Retinal pigment epithelial cell (primary cell): ENCODE measurements at regions not wholly inside any gene's neighbourhood (a gene's known extent, or its start where the extent isn't known, plus 50 kb on each side); places are given as distances from the start of the nearest gene placed in this dataset.

Experiments
- DNase-seq: peaks from one replicate; pipeline ENCODE4 v3.0.0-alpha.2; 2010; ENCODE audit warnings: low read depth
- H3K4me3 ChIP-seq: 2 replicates; pipeline ENCODE4 v1.5.1; 2011; ENCODE audit warnings: mild to moderate bottlenecking, low read length, control low read depth, moderate library complexity
- TF ChIP-seq, protein P1 (sequence below): conservative IDR thresholded peaks from 2 replicates; pipeline ENCODE4 v1.5.1; 2011; ENCODE audit warnings: low read depth, low read length, control low read depth, inconsistent platforms

DNA sequence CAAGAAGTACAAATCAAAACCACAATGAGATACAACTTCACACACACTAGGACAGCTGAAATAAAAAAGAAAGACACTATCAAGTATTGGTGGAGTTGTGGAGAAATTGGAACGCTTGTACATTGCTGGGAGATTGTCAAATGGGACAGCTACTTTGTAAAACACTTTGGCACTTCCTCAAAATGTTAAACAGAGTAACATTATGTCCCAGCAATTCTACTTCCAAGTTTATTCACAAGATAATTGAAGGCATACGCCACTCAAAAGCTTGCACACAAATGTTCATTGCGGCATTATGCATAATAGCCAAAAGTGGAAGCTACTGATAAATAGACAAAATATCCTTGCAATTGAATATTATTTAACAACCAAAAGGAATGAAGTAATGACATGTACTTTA is 199.9 kb upstream of the KCNK2 start:
- TF ChIP-seq, protein P1, sequence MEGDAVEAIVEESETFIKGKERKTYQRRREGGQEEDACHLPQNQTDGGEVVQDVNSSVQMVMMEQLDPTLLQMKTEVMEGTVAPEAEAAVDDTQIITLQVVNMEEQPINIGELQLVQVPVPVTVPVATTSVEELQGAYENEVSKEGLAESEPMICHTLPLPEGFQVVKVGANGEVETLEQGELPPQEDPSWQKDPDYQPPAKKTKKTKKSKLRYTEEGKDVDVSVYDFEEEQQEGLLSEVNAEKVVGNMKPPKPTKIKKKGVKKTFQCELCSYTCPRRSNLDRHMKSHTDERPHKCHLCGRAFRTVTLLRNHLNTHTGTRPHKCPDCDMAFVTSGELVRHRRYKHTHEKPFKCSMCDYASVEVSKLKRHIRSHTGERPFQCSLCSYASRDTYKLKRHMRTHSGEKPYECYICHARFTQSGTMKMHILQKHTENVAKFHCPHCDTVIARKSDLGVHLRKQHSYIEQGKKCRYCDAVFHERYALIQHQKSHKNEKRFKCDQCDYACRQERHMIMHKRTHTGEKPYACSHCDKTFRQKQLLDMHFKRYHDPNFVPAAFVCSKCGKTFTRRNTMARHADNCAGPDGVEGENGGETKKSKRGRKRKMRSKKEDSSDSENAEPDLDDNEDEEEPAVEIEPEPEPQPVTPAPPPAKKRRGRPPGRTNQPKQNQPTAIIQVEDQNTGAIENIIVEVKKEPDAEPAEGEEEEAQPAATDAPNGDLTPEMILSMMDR, result no peak
- no peak overlapping the region for H3K4me3 ChIP-seq
- DNase-seq, result no peak

DNA sequence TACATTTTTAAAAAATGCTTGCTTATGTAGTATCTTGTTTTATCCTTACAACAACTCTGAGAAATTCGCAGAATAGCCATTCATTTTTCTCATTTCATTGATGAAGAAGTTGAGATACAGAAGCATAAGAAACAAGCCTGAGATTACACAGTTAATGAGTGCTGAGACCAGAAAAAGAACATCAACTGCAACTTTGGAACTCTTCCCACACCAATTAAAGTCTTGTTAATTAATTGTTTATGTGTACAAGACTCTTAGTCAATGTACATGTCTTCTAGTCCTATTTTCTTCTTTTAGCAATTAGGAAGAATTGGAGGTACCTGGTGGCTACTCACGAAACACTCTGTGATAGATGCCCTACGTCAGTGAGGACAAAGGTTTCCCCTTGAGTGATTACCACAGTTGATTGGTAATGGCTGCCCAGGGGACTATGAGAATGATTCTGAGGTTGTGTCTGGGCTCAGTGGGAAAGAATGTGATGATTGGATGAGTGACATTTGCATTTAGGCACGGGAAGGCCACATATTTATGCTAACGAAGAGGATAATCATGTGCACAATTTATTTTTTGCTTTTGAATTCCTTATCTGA is 187.4 kb upstream of the KCNK2 start:
- H3K4me3 ChIP-seq, result no peak overlapping the region
- TF ChIP-seq, protein P1, result no peak
- DNase-seq, result no peak

DNA sequence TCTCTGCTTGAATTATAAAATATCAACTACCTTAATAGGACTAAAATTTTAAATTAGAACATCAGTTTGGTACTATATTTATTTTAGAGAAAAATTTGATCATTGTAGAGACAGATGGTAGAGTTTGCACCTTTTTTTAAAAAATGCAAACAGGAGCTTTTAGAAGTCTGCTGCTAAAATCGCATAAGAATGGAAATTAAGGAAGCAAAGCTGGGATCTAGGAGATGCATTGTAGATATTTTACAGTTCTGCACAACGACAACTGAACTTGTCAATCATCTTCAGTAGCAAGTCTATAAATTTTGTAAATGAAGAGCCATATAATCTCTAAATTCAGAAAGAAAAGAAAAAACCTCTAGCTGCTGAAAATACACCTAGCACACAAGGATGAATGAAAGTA is 185.6 kb upstream of the KCNK2 start:
- DNase-seq, result no peak
- no peak overlapping the region for H3K4me3 ChIP-seq
- TF ChIP-seq, protein P1, result no peak

DNA sequence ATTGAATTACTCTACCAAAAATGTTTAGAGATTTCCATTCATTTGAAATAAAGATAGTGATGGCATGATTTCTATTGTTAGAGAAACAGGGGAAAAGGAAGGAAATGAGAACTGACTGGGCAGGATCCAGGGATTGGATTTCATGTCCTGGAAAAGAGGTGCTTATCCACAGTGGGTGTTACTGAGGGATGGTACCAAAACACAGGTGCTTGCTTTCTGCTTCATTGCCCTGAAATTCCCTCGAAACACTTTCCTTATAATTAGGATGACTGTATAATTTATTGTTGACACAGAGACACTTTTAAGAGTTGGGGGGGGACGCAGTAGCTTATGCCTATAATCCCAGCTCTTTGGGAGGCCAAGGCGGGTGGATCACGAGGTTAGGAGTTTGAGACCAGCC is 185.0 kb upstream of the KCNK2 start:
- no peak for DNase-seq
- no peak overlapping the region for H3K4me3 ChIP-seq
- TF ChIP-seq, protein P1, result no peak

DNA sequence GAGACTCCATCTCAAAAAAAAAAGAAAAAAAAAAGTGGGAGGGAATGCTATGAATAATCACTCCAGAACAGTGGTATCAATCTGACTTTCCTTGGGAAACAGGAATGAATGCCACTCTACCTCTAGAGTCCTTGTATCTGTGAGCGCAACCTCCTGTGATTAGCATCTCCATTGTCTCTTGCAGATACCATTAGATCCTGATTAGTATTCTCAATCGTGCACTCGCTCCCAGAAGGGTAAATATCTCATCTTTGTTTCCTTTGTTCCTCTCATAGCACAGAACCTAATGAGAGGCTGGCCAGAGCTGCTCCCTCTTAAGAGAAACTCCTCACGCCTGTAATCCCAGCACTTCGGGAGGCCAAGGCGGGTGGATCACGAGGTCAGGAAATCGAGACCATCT is 184.4 kb upstream of the KCNK2 start:
- DNase-seq, result no peak
- no peak overlapping the region for H3K4me3 ChIP-seq
- TF ChIP-seq, protein P1, result no peak

DNA sequence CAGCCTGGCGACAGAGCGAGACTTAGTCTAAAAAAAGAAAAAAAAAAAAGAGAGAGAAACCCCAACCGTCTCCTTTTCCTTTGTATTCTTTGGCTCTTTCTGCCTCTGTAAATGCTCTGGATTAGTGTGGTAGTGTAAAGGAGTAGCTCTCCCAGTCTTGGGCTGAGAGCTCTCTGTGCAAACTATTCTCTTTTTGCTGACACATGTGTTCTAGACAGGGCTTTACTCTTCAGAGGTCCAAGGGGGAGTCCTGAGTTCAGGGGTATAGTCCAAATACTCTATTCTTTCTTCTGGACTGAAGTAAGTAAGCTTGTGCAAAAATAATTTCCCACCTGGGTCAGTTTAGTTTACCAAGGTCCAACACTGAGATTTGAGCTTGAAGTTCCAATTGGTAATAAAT is 183.8 kb upstream of the KCNK2 start:
- no peak for DNase-seq
- H3K4me3 ChIP-seq, result no peak overlapping the region
- TF ChIP-seq, protein P1, result no peak

DNA sequence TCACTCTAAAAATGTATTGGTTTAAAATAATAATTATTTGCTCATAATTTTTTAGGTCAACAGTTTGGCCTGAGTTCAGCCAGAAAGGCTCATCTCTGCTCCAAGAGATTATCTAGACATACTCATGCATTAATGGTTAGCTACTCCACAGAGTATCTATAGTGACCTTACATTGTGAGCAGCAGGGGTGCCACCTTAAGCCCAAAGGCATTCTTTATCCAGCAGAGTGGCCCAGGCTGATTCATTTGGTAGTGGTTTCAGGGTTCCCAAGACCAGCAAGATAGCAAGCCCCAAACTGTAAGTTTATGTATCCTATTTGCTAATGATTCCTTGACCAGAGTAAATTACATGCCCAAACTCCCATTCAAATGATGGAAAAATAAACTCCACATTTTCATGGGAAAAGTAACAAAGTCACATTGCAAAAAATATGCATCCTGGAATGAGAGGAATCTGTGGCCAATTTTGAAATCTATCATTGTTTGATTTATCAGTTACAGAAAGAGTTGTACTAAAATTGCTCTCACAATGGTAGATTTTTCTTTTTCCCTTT is 182.6 kb upstream of the KCNK2 start:
- no peak for DNase-seq
- TF ChIP-seq, protein P1, result no peak
- H3K4me3 ChIP-seq, result no peak overlapping the region
